ENCODE measurements at regions not wholly inside any gene's neighbourhood (a gene's known extent, or its start where the extent isn't known, plus 50 kb on each side); places are given as distances from the start of the nearest gene placed in this dataset.

GRCh38 chr3:72288955-72289691 is 504.2 kb upstream of the PROK2 start:
- no peaks in the 10 kb centered on the region for H3K36me3 Mint-ChIP-seq
- no peak for TF ChIP-seq CTCF (IDR thresholded peaks at IDR 0.05; ENCODE audit: unreplicated experiment)
- H3K4me1 Mint-ChIP-seq: peaks cover 42% of the 10 kb centered on the region
- H3K4me3 Mint-ChIP-seq: peak overlapping the region; percentile 54
- H3K27me3 Mint-ChIP-seq (ENCODE audit: low read depth): peaks cover 20% of the 10 kb centered on the region
- H3K9me3 Mint-ChIP-seq: no peaks in the 10 kb centered on the region
- DNase-seq (ENCODE audit: low spot score in 2 of 2, unreplicated experiment in 2 of 2): peak in 1 of 2 experiments; percentile 71
- peak overlapping the region; percentile 78 for H3K27ac Mint-ChIP-seq

DNA sequence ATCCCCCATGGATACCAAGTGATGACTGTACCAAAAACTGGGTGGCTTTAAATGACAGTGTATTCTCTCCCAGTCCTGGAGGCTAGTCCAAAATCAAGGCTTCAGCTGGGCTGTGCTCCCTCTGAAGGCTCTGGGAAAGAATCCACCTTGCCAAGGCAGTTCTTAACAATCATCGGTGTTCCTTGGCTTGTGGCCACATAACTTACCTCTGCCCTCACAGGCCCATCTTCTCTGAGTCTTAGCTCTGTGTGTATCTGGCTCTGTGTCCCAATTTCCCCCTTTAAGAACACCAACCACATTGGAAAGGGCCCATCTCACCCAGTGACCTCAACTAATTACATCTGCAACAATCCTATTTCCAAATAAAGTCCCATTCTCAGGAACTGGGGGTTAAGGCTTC is 503.0 kb upstream of the PROK2 start:
- Mint-ChIP-seq H3K9me3 (no peaks in the 10 kb centered on the region), H3K27ac (no peak overlapping the region), H3K27me3 (ENCODE audit: low read depth) (peaks cover 19% of the 10 kb centered on the region), H3K36me3 (no peaks in the 10 kb centered on the region), H3K4me1 (peaks cover 42% of the 10 kb centered on the region), H3K4me3 (no peak overlapping the region)
- no peak for TF ChIP-seq CTCF (IDR thresholded peaks at IDR 0.05; ENCODE audit: unreplicated experiment)
- no peak for DNase-seq (ENCODE audit: low spot score in 2 of 2, unreplicated experiment in 2 of 2)

- H3K4me1 Mint-ChIP-seq: peaks cover 31% of the 10 kb centered on the region
- DNase-seq (ENCODE audit: low spot score in 2 of 2, unreplicated experiment in 2 of 2): no peak
- H3K27me3 Mint-ChIP-seq (ENCODE audit: low read depth): peaks cover 22% of the 10 kb centered on the region
- peaks cover 1% of the 10 kb centered on the region for H3K36me3 Mint-ChIP-seq
- H3K27ac Mint-ChIP-seq: no peak overlapping the region
- TF ChIP-seq CTCF (IDR thresholded peaks at IDR 0.05; ENCODE audit: unreplicated experiment): no peak
- H3K4me3 Mint-ChIP-seq: no peak overlapping the region
- peaks cover 3% of the 10 kb centered on the region for H3K9me3 Mint-ChIP-seq
Measured at GRCh38 chr3:72285502-72285901, 500.6 kb upstream of the PROK2 start.

GRCh38 chr3:72284471-72284870 is 499.5 kb upstream of the PROK2 start:
- peaks cover 1% of the 10 kb centered on the region for H3K36me3 Mint-ChIP-seq

GRCh38 chr3:72282918-72283317 is 498.0 kb upstream of the PROK2 start:
- peaks cover 1% of the 10 kb centered on the region for H3K36me3 Mint-ChIP-seq
- no peak overlapping the region for H3K27ac Mint-ChIP-seq
- no peak overlapping the region for H3K4me3 Mint-ChIP-seq
- TF ChIP-seq CTCF (IDR thresholded peaks at IDR 0.05; ENCODE audit: unreplicated experiment): no peak
- H3K27me3 Mint-ChIP-seq (ENCODE audit: low read depth): peaks cover 21% of the 10 kb centered on the region
- peaks cover 22% of the 10 kb centered on the region for H3K4me1 Mint-ChIP-seq
- peaks cover 3% of the 10 kb centered on the region for H3K9me3 Mint-ChIP-seq
- DNase-seq (ENCODE audit: low spot score in 2 of 2, unreplicated experiment in 2 of 2): no peak

More at GRCh38 chr3:72284471-72284870, 499.5 kb upstream of the PROK2 start:
- peaks cover 3% of the 10 kb centered on the region for H3K9me3 Mint-ChIP-seq
- peaks cover 31% of the 10 kb centered on the region for H3K4me1 Mint-ChIP-seq
- no peak overlapping the region for H3K4me3 Mint-ChIP-seq
- no peak for TF ChIP-seq CTCF (IDR thresholded peaks at IDR 0.05; ENCODE audit: unreplicated experiment)
- no peak overlapping the region for H3K27ac Mint-ChIP-seq
- peaks cover 21% of the 10 kb centered on the region for H3K27me3 Mint-ChIP-seq (ENCODE audit: low read depth)
- no peak for DNase-seq (ENCODE audit: low spot score in 2 of 2, unreplicated experiment in 2 of 2)
